NOMO-1 treated with dmso at 0.1 percent for 144 hours (cell line): ENCODE measurements at regions not wholly inside any gene's neighbourhood (a gene's known extent, or its start where the extent isn't known, plus 50 kb on each side); places are given as distances from the start of the nearest gene placed in this dataset.

Source experiments
- DNase-seq: peaks from one replicate; lab custom pipeline; 2025; ENCODE audit not compliant: unreplicated experiment; lab: John Stamatoyannopoulos, UW

GRCh38 chr5:5967373-5967772 lies 411.0 kb downstream of the MED10 start:
- DNase-seq = no peak

GRCh38 chr5:5965132-5965531 lies 413.2 kb downstream of the MED10 start:
- DNase-seq = no peak

GRCh38 chr5:5964347-5964746 lies 414.0 kb downstream of the MED10 start:
- no peak for DNase-seq

GRCh38 chr5:5957737-5958136 lies 420.6 kb downstream of the MED10 start:
- no peak for DNase-seq

- no peak for DNase-seq
These were observed 424.1 kb downstream of the MED10 start for GRCh38 chr5:5954275-5954598.

GRCh38 chr5:5953584-5954274 lies 424.6 kb downstream of the MED10 start:
- no peak for DNase-seq

- no peak for DNase-seq
These were observed 426.4 kb downstream of the MED10 start for GRCh38 chr5:5951953-5952352.

GRCh38 chr5:5950658-5951057 lies 427.7 kb downstream of the MED10 start:
- no peak for DNase-seq

- DNase-seq = no peak
These were observed 436.9 kb downstream of the MED10 start for GRCh38 chr5:5941486-5941885.

GRCh38 chr5:5939759-5940370 lies 438.5 kb downstream of the MED10 start:
- no peak for DNase-seq

- no peak for DNase-seq
These were observed 444.7 kb downstream of the MED10 start for GRCh38 chr5:5933651-5934050.

GRCh38 chr5:5932824-5933223 lies 445.5 kb downstream of the MED10 start:
- no peak for DNase-seq

GRCh38 chr5:5930561-5930960 lies 447.8 kb downstream of the MED10 start:
- no peak for DNase-seq

GRCh38 chr5:5929291-5930020 lies 448.9 kb downstream of the MED10 start:
- DNase-seq = no peak

GRCh38 chr5:5925191-5925590 lies 453.2 kb downstream of the MED10 start:
- DNase-seq = no peak

GRCh38 chr5:5919411-5919810 lies 458.9 kb downstream of the MED10 start:
- no peak for DNase-seq

- no peak for DNase-seq
These were observed 471.6 kb downstream of the MED10 start for GRCh38 chr5:5906778-5907177.

GRCh38 chr5:5905186-5905585 lies 473.2 kb downstream of the MED10 start:
- no peak for DNase-seq

GRCh38 chr5:5904113-5904512 lies 474.2 kb downstream of the MED10 start:
- no peak for DNase-seq

- DNase-seq = no peak
These were observed 475.4 kb downstream of the MED10 start for GRCh38 chr5:5902678-5903646.

- DNase-seq = no peak
These were observed 477.9 kb downstream of the ICE1 start for GRCh38 chr5:5900350-5900749.
